ENCODE measurements at regions not wholly inside any gene's neighbourhood (a gene's known extent, or its start where the extent isn't known, plus 50 kb on each side); places are given as distances from the start of the nearest gene placed in this dataset.
"Not testable (repeated sequence)": the region's sequence is repeated elsewhere in the genome, so short reads cannot be mapped to it uniquely, and the experiment has no call there.

DNA sequence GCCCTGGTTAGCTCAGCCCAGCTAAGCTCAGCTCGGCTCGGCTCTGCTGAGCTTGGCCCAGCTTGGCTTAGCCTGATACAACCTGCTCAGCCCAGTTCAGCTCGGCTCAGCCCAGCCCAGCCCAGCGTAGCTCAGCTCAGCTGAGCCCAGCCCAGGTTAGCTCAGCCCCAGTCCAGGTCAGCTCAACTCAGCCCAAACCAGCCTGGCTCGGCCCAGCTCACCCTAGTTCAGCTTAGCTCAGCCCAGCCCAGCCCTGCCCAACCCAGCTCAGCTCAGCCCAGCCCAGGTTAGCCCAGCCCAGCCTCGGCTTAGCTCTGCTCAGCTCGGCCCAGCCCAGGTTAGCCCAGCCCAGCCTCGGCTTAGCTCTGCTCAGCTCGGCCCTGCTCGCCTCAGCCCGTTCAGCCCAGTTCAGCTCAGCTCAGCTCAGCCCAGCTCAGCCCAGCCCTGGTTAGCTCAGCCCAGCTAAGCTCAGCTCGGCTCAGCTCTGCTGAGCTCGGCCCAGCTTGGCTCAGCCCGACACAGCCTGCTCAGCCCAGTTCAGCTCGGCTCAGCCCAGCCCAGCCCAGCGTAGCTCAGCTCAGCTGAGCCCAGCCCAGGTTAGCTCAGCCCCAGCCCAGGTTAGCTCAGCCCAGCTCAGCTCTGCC, 332.8 kb downstream of the TMEM121 start:
- TF ChIP-seq, protein P1, sequence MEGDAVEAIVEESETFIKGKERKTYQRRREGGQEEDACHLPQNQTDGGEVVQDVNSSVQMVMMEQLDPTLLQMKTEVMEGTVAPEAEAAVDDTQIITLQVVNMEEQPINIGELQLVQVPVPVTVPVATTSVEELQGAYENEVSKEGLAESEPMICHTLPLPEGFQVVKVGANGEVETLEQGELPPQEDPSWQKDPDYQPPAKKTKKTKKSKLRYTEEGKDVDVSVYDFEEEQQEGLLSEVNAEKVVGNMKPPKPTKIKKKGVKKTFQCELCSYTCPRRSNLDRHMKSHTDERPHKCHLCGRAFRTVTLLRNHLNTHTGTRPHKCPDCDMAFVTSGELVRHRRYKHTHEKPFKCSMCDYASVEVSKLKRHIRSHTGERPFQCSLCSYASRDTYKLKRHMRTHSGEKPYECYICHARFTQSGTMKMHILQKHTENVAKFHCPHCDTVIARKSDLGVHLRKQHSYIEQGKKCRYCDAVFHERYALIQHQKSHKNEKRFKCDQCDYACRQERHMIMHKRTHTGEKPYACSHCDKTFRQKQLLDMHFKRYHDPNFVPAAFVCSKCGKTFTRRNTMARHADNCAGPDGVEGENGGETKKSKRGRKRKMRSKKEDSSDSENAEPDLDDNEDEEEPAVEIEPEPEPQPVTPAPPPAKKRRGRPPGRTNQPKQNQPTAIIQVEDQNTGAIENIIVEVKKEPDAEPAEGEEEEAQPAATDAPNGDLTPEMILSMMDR (IDR thresholded peaks at IDR 0.05): not testable (repeated sequence)
- TF ChIP-seq ZFX (IDR thresholded peaks at IDR 0.05; ENCODE audit: borderline replicate concordance): not testable (repeated sequence)

Measured in 22Rv1 (cell line).